A673 (cell line): ENCODE measurements at regions not wholly inside any gene's neighbourhood (a gene's known extent, or its start where the extent isn't known, plus 50 kb on each side); places are given as distances from the start of the nearest gene placed in this dataset.

Source experiments
- EZH2 ChIP-seq: fragments of 200-600 bp; sonication (generic); IDR thresholded peaks from 2 replicates; pipeline ENCODE4 v1.6.1; 2017; ENCODE audit warnings: borderline replicate concordance, low read depth, mild to moderate bottlenecking, mixed read lengths, antibody characterized with exemption, low read length; ENCODE audit not compliant: poor library complexity, severe bottlenecking
- TF ChIP-seq, protein P1 (sequence below): fragments of 300-800, 200-600 bp; sonication (generic); conservative IDR thresholded peaks from 2 replicates; pipeline ENCODE4 v1.5.1; 2017; ENCODE audit warnings: low read depth, mild to moderate bottlenecking, antibody characterized with exemption, low read length, moderate library complexity, mixed read lengths

DNA sequence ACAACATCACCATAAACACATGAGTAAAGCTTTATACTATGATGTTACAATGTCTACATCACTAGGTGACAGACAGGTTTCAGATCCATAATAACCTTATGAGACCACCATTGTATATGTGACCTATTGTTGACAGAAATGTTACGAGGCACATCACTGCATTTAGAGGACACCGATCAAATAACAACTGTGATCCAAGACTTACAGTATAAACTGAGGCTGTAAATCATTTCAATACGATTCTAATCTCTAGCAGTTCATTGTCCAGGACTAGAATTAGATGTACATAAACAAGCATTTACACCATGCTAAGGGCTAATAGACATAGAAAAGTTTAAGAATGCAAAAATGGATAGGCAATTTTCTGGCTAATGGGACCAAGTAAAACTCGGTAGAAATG lies 491.9 kb upstream of the ROBO1 start:
- TF ChIP-seq, protein P1, sequence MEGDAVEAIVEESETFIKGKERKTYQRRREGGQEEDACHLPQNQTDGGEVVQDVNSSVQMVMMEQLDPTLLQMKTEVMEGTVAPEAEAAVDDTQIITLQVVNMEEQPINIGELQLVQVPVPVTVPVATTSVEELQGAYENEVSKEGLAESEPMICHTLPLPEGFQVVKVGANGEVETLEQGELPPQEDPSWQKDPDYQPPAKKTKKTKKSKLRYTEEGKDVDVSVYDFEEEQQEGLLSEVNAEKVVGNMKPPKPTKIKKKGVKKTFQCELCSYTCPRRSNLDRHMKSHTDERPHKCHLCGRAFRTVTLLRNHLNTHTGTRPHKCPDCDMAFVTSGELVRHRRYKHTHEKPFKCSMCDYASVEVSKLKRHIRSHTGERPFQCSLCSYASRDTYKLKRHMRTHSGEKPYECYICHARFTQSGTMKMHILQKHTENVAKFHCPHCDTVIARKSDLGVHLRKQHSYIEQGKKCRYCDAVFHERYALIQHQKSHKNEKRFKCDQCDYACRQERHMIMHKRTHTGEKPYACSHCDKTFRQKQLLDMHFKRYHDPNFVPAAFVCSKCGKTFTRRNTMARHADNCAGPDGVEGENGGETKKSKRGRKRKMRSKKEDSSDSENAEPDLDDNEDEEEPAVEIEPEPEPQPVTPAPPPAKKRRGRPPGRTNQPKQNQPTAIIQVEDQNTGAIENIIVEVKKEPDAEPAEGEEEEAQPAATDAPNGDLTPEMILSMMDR: no peak
- TF ChIP-seq EZH2: no peak
